Panc1 (cell line): ENCODE measurements at regions not wholly inside any gene's neighbourhood (a gene's known extent, or its start where the extent isn't known, plus 50 kb on each side); places are given as distances from the start of the nearest gene placed in this dataset.

Experiments used
- POLR2AphosphoS5 ChIP-seq: IDR thresholded peaks from 2 replicates; pipeline ENCODE4 v1.6.1; 2012; ENCODE audit warnings: mild to moderate bottlenecking, low read depth, low read length, moderate library complexity
- SIN3A ChIP-seq: IDR thresholded peaks from 2 replicates; pipeline ENCODE4 v1.6.1; 2012; ENCODE audit warnings: low read depth, mild to moderate bottlenecking, low read length, moderate library complexity, borderline replicate concordance; ENCODE audit not compliant: insufficient read depth
- TCF7L2 ChIP-seq: IDR thresholded peaks from 2 replicates; pipeline ENCODE4 v1.6.1; 2011; ENCODE audit warnings: mild to moderate bottlenecking, low read depth, low read length, inconsistent platforms
- TF ChIP-seq, protein P1 (sequence below): fragments of 450-650 bp; IDR thresholded peaks from 2 replicates; pipeline ENCODE4 v1.5.1; 2017; ENCODE audit warnings: mild to moderate bottlenecking
- TF ChIP-seq, protein P2 (sequence below), 2 experiments: IDR thresholded peaks; 2 replicates each; pipeline ENCODE4 v1.6.1; 2011 to 2012; ENCODE audit warnings: low read depth in 2 of 2, control low read depth in 1 of 2, low read length in 1 of 2, mild to moderate bottlenecking in 1 of 2, moderate library complexity in 1 of 2; ENCODE audit not compliant: insufficient read depth in 1 of 2

DNA sequence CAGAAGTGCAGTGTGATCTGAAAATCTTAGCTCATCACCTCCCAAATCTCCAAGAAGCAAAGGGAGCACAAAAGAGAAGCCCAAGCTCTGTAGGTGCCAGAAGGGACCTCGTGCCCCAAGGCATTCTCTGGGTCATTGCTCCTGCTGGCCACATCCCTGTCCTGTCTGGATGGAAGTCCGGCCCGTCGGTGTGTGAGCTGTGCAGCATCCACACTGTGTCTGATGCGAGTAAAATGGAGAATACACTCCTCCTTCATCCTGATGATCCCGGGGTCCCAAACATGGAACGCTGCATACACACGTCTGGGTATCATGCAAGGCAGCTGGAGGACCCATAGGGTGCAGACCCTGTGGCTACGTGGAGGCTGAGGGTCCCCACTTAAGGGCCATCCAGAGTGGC is 851.4 kb downstream of the GALR1 start:
- TF ChIP-seq, protein P1, sequence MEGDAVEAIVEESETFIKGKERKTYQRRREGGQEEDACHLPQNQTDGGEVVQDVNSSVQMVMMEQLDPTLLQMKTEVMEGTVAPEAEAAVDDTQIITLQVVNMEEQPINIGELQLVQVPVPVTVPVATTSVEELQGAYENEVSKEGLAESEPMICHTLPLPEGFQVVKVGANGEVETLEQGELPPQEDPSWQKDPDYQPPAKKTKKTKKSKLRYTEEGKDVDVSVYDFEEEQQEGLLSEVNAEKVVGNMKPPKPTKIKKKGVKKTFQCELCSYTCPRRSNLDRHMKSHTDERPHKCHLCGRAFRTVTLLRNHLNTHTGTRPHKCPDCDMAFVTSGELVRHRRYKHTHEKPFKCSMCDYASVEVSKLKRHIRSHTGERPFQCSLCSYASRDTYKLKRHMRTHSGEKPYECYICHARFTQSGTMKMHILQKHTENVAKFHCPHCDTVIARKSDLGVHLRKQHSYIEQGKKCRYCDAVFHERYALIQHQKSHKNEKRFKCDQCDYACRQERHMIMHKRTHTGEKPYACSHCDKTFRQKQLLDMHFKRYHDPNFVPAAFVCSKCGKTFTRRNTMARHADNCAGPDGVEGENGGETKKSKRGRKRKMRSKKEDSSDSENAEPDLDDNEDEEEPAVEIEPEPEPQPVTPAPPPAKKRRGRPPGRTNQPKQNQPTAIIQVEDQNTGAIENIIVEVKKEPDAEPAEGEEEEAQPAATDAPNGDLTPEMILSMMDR: no peak
- TF ChIP-seq POLR2AphosphoS5: no peak
- no peak for TF ChIP-seq SIN3A
- TF ChIP-seq, protein P2, sequence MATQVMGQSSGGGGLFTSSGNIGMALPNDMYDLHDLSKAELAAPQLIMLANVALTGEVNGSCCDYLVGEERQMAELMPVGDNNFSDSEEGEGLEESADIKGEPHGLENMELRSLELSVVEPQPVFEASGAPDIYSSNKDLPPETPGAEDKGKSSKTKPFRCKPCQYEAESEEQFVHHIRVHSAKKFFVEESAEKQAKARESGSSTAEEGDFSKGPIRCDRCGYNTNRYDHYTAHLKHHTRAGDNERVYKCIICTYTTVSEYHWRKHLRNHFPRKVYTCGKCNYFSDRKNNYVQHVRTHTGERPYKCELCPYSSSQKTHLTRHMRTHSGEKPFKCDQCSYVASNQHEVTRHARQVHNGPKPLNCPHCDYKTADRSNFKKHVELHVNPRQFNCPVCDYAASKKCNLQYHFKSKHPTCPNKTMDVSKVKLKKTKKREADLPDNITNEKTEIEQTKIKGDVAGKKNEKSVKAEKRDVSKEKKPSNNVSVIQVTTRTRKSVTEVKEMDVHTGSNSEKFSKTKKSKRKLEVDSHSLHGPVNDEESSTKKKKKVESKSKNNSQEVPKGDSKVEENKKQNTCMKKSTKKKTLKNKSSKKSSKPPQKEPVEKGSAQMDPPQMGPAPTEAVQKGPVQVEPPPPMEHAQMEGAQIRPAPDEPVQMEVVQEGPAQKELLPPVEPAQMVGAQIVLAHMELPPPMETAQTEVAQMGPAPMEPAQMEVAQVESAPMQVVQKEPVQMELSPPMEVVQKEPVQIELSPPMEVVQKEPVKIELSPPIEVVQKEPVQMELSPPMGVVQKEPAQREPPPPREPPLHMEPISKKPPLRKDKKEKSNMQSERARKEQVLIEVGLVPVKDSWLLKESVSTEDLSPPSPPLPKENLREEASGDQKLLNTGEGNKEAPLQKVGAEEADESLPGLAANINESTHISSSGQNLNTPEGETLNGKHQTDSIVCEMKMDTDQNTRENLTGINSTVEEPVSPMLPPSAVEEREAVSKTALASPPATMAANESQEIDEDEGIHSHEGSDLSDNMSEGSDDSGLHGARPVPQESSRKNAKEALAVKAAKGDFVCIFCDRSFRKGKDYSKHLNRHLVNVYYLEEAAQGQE (IDR thresholded peaks at IDR 0.05; ENCODE audit: insufficient read depth in 1 of 2, low read depth in 2 of 2, low read length in 1 of 2): no peak
- no peak for TF ChIP-seq TCF7L2
